DOHH2 (cell line): ENCODE measurements at regions not wholly inside any gene's neighbourhood (a gene's known extent, or its start where the extent isn't known, plus 50 kb on each side); places are given as distances from the start of the nearest gene placed in this dataset.

Source experiments
- H3F3A ChIP-seq: fragments of 200-600 bp; sonication (generic), shearing (Covaris generic); 2 replicates; pipeline ENCODE4 v1.6.0; 2016; ENCODE audit warnings: antibody characterized with exemption, mild to moderate bottlenecking; ENCODE audit not compliant: control insufficient read depth, insufficient read depth
- H3K27ac ChIP-seq: fragments of 200-600 bp; sonication (generic); 2 replicates; pipeline ENCODE4 v1.5.1; 2014; ENCODE audit warnings: low read depth, mild to moderate bottlenecking, low read length, moderate library complexity
- H3K27me3 ChIP-seq: fragments of 200-600 bp; sonication (generic); 2 replicates; pipeline ENCODE4 v1.6.1; 2014; ENCODE audit warnings: mild to moderate bottlenecking, low read length, mixed read lengths; ENCODE audit not compliant: control insufficient read depth
- H3K36me3 ChIP-seq: fragments of 200-600 bp; sonication (generic); 2 replicates; pipeline ENCODE4 v1.6.1; 2014; ENCODE audit warnings: mild to moderate bottlenecking, low read length, moderate library complexity, mixed read lengths; ENCODE audit not compliant: control insufficient read depth
- H3K4me1 ChIP-seq: fragments of 200-600 bp; sonication (generic); 2 replicates; pipeline ENCODE4 v1.6.1; 2014; ENCODE audit warnings: mild to moderate bottlenecking, low read length, mixed read lengths; ENCODE audit not compliant: control insufficient read depth
- H3K4me2 ChIP-seq: fragments of 200-600 bp; sonication (generic); 2 replicates; pipeline ENCODE4 v1.6.0; 2014; ENCODE audit warnings: mild to moderate bottlenecking, low read length, moderate library complexity
- H3K4me3 ChIP-seq: fragments of 200-600 bp; sonication (generic); 2 replicates; pipeline ENCODE4 v1.5.1; 2014; ENCODE audit warnings: mild to moderate bottlenecking, low read length, mixed read lengths
- H3K79me2 ChIP-seq: fragments of 200-600 bp; sonication (generic); 2 replicates; pipeline ENCODE4 v1.6.1; 2014; ENCODE audit warnings: mild to moderate bottlenecking, low read length, mixed read lengths; ENCODE audit not compliant: control insufficient read depth
- H3K9me2 ChIP-seq: fragments of 200-600 bp; sonication (generic); replicated peaks from 2 replicates; pipeline ENCODE4 v1.6.1; 2014; ENCODE audit warnings: mild to moderate bottlenecking, low read length, mixed read lengths; ENCODE audit not compliant: control insufficient read depth
- H3K9me3 ChIP-seq: fragments of 200-600 bp; sonication (generic); 2 replicates; pipeline ENCODE4 v1.6.1; 2014; ENCODE audit warnings: antibody characterized with exemption, low read length, mixed read lengths; ENCODE audit not compliant: control insufficient read depth, insufficient read depth
- H4K20me1 ChIP-seq: fragments of 200-600 bp; sonication (generic); 2 replicates; pipeline ENCODE4 v1.6.0; 2014; ENCODE audit warnings: low read depth, mild to moderate bottlenecking, antibody characterized with exemption, low read length, moderate library complexity; ENCODE audit not compliant: control insufficient read depth, insufficient read depth
- CTCF ChIP-seq: fragments of 200-600 bp; sonication (generic); IDR thresholded peaks from one replicate; pipeline ENCODE4 v1.5.1; 2014; ENCODE audit warnings: antibody characterized with exemption, mild to moderate bottlenecking, low read depth, low read length; ENCODE audit not compliant: poor library complexity, severe bottlenecking
- EZH2phosphoT487 ChIP-seq: fragments of 200-600 bp; sonication (generic); IDR thresholded peaks from 2 replicates; pipeline ENCODE4 v1.6.1; 2017; ENCODE audit warnings: borderline replicate concordance, mild to moderate bottlenecking, antibody characterized with exemption, low read length, moderate library complexity, mixed read lengths

GRCh38 chr11:93049740-93050139, 80.3 kb downstream of the MTNR1B start:
- no peaks in the 10 kb centered on the region for H3K36me3 ChIP-seq
- no peaks in the 10 kb centered on the region for H3F3A ChIP-seq
- no peaks in the 10 kb centered on the region for H4K20me1 ChIP-seq
- no peaks in the 10 kb centered on the region for H3K27me3 ChIP-seq
- no peaks in the 10 kb centered on the region for H3K4me1 ChIP-seq
- H3K4me2 ChIP-seq = no peak overlapping the region
- TF ChIP-seq CTCF (no peak), EZH2phosphoT487 (no peak)
- no peaks in the 10 kb centered on the region for H3K79me2 ChIP-seq
- no peak overlapping the region for H3K4me3 ChIP-seq
- no peak overlapping the region for H3K27ac ChIP-seq
- H3K9me2 ChIP-seq = no peaks in the 10 kb centered on the region
- H3K9me3 ChIP-seq = no peaks in the 10 kb centered on the region

GRCh38 chr11:93051186-93051585, 81.7 kb downstream of the MTNR1B start:
- TF ChIP-seq CTCF (no peak), EZH2phosphoT487 (no peak)
- Histone ChIP-seq H3F3A (no peaks in the 10 kb centered on the region), H3K4me2 (no peak overlapping the region), H3K36me3 (no peaks in the 10 kb centered on the region), H3K27ac (no peak overlapping the region), H3K9me3 (no peaks in the 10 kb centered on the region), H4K20me1 (no peaks in the 10 kb centered on the region), H3K79me2 (no peaks in the 10 kb centered on the region), H3K4me3 (no peak overlapping the region), H3K27me3 (no peaks in the 10 kb centered on the region), H3K9me2 (no peaks in the 10 kb centered on the region), H3K4me1 (no peaks in the 10 kb centered on the region)

GRCh38 chr11:93053864-93054263, 84.4 kb downstream of the MTNR1B start:
- Histone ChIP-seq H3K9me2 (no peaks in the 10 kb centered on the region), H3K4me3 (no peak overlapping the region), H3K27ac (no peak overlapping the region), H3K4me1 (no peaks in the 10 kb centered on the region), H3K27me3 (no peaks in the 10 kb centered on the region), H4K20me1 (no peaks in the 10 kb centered on the region), H3F3A (no peaks in the 10 kb centered on the region), H3K4me2 (no peak overlapping the region), H3K36me3 (no peaks in the 10 kb centered on the region), H3K9me3 (no peaks in the 10 kb centered on the region), H3K79me2 (no peaks in the 10 kb centered on the region)
- TF ChIP-seq EZH2phosphoT487 (no peak), CTCF (no peak)

- Histone ChIP-seq H3K9me3 (no peaks in the 10 kb centered on the region), H3K27me3 (no peaks in the 10 kb centered on the region), H3K79me2 (no peaks in the 10 kb centered on the region), H3K4me3 (no peak overlapping the region), H3K9me2 (no peaks in the 10 kb centered on the region), H3K36me3 (no peaks in the 10 kb centered on the region), H4K20me1 (no peaks in the 10 kb centered on the region), H3K27ac (no peak overlapping the region), H3K4me2 (no peak overlapping the region), H3F3A (no peaks in the 10 kb centered on the region), H3K4me1 (no peaks in the 10 kb centered on the region)
- TF ChIP-seq CTCF (no peak), EZH2phosphoT487 (no peak)
Observed at GRCh38 chr11:93054279-93054678, 84.8 kb downstream of the MTNR1B start.
